Duodenal mucosa (tissue), 2 donors: ENCODE measurements at regions not wholly inside any gene's neighbourhood (a gene's known extent, or its start where the extent isn't known, plus 50 kb on each side); places are given as distances from the start of the nearest gene placed in this dataset.

Source experiments
- H3K27ac ChIP-seq: one replicate; pipeline ENCODE4 v1.7.0; 2013; ENCODE audit warnings: low read depth, low read length
- H3K27me3 ChIP-seq, 2 donors: one replicate each; pipeline ENCODE4 v1.7.0; 2013; ENCODE audit warnings: low read length in 2 of 2, control low read depth in 1 of 2; ENCODE audit not compliant: insufficient read depth in 2 of 2, control insufficient read depth in 1 of 2
- H3K36me3 ChIP-seq, 2 donors: one replicate each; pipeline ENCODE4 v1.7.0; 2013; ENCODE audit warnings: low read length in 2 of 2, control low read depth in 1 of 2; ENCODE audit not compliant: insufficient read depth in 2 of 2, control insufficient read depth in 1 of 2
- H3K4me1 ChIP-seq, 2 donors: one replicate each; pipeline ENCODE4 v1.7.0; 2013; ENCODE audit warnings: low read length in 2 of 2, control low read depth in 1 of 2; ENCODE audit not compliant: insufficient read depth in 2 of 2, control insufficient read depth in 1 of 2
- H3K4me3 ChIP-seq, 2 donors: one replicate each; pipeline ENCODE4 v1.7.0; 2013; ENCODE audit warnings: low read length in 2 of 2, low read depth in 1 of 2
- H3K9ac ChIP-seq, 2 donors: one replicate each; pipeline ENCODE4 v1.7.0; 2013; ENCODE audit warnings: low read length in 2 of 2, low read depth in 1 of 2
- H3K9me3 ChIP-seq, 2 donors: one replicate each; pipeline ENCODE4 v1.7.0; 2013; ENCODE audit warnings: low read length in 2 of 2, control low read depth in 1 of 2; ENCODE audit not compliant: control insufficient read depth in 1 of 2

DNA sequence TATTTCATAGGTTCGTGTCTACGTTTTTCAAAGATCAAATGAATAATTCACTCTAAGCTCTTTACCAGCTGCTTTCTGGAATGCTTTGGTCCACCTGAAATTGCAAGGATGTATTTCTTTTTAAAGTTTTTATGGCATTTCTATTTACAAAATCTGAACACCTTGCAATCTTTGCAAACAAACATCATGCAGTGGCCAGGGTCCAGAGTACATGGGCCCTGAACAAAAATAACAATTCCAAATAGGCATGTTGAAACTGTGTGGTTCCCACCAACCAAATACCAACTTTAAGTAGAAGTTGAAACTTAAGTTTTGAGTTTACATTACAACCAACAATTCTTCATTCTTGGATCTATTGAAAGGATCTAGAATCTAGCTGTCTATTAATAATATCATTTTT lies 180.1 kb upstream of the FTMT start:
- H3K4me1 ChIP-seq = no peaks in the 10 kb centered on the region
- H3K36me3 ChIP-seq = no peaks in the 10 kb centered on the region
- no peak overlapping the region for H3K9ac ChIP-seq
- H3K9me3 ChIP-seq = no peaks in the 10 kb centered on the region
- H3K27ac ChIP-seq = no peak overlapping the region
- no peaks in the 10 kb centered on the region for H3K27me3 ChIP-seq
- no peak overlapping the region for H3K4me3 ChIP-seq

DNA sequence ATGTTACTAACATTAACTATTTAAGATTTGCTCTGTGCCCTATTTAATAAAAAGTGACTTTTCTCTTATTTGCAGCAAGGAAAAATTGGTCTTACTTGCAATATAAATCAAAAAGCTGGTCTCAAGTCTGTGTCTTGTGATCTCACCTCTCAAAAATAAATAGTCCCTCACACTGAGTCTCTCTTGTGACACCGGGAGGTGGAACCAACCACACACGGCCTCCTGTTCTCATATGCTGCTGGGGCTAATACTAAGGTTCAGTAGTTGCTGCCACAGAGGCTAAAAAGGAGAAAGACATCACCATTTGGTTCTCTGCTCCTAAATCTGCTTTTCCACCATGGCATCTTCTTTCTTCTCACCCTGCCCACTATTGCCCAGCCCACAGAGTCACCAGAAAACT lies 175.8 kb upstream of the FTMT start:
- H3K9me3 ChIP-seq = no peaks in the 10 kb centered on the region
- no peaks in the 10 kb centered on the region for H3K27me3 ChIP-seq
- H3K27ac ChIP-seq = no peak overlapping the region
- no peaks in the 10 kb centered on the region for H3K4me1 ChIP-seq
- no peak overlapping the region for H3K4me3 ChIP-seq
- H3K9ac ChIP-seq = no peak overlapping the region
- H3K36me3 ChIP-seq = no peaks in the 10 kb centered on the region

- H3K27ac ChIP-seq = no peak overlapping the region
- no peak overlapping the region for H3K4me3 ChIP-seq
- H3K4me1 ChIP-seq = no peaks in the 10 kb centered on the region
- H3K9ac ChIP-seq = no peak overlapping the region
- no peaks in the 10 kb centered on the region for H3K9me3 ChIP-seq
- no peaks in the 10 kb centered on the region for H3K36me3 ChIP-seq
- H3K27me3 ChIP-seq = no peaks in the 10 kb centered on the region
Measured at GRCh38 chr5:121681229-121681855, 170.3 kb upstream of the FTMT start.

DNA sequence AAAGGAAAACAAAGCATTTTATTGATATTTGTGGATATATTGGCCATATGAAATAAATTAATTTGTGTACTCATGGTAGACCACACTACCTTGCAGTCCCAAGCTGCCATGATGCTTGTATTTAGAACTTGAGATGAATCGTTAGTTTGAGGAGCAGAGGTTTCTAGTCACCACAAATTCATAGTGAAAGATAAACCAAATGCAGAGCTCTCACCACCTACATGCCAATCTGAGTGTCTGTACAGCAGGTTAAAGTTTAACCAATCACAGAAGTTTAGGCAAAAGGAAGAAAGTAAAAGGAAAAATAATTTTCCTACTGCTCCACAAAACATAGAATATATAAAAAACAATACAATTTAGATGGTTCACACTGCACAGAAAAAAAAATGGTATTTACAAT lies 163.6 kb upstream of the FTMT start:
- Histone ChIP-seq H3K9ac (no peak overlapping the region), H3K36me3 (no peaks in the 10 kb centered on the region), H3K27ac (no peak overlapping the region), H3K4me1 (peaks cover 0 to 3% of the 10 kb centered on the region in 2 donors), H3K27me3 (no peaks in the 10 kb centered on the region), H3K4me3 (no peak overlapping the region), H3K9me3 (no peaks in the 10 kb centered on the region)

DNA sequence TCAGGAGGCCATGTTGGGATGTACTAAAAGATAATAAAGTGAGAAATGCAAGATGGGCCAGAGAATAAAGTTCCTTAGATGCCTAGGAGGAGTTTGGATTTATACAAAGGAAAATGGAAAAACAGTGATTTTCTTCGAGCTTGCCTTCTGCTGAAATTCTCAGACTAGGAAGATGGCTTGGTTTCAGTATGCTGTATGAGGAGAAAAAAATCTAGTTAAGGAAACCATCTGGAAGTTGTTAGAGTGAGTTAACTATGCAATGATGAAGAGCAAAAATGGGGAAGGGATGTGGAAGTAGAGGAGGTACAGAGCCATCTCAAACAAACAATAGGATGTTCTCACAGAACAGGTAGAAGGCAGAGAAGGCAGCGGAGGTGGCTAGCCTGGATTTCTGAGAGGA lies 162.9 kb upstream of the FTMT start:
- Histone ChIP-seq H3K4me3 (no peak overlapping the region), H3K36me3 (no peaks in the 10 kb centered on the region), H3K27ac (no peak overlapping the region), H3K4me1 (peaks cover 0 to 3% of the 10 kb centered on the region in 2 donors), H3K9me3 (no peaks in the 10 kb centered on the region), H3K27me3 (no peaks in the 10 kb centered on the region), H3K9ac (no peak overlapping the region)

GRCh38 chr5:121691478-121691877 lies 160.2 kb upstream of the FTMT start:
- no peaks in the 10 kb centered on the region for H3K36me3 ChIP-seq
- H3K9me3 ChIP-seq = no peaks in the 10 kb centered on the region
- no peak overlapping the region for H3K9ac ChIP-seq
- H3K27ac ChIP-seq = no peak overlapping the region
- peak overlapping the region in 1 of 2 donors; percentile 19 for H3K4me3 ChIP-seq
- H3K27me3 ChIP-seq = no peaks in the 10 kb centered on the region
- peaks cover 0 to 3% of the 10 kb centered on the region in 2 donors for H3K4me1 ChIP-seq

- Histone ChIP-seq H3K4me1 (peaks cover 0 to 3% of the 10 kb centered on the region in 2 donors), H3K9me3 (no peaks in the 10 kb centered on the region), H3K4me3 (no peak overlapping the region), H3K36me3 (no peaks in the 10 kb centered on the region), H3K27me3 (no peaks in the 10 kb centered on the region), H3K9ac (no peak overlapping the region), H3K27ac (no peak overlapping the region)
Measured at GRCh38 chr5:121692158-121692557, 159.5 kb upstream of the FTMT start.

GRCh38 chr5:121693864-121694263 lies 157.8 kb upstream of the FTMT start:
- no peak overlapping the region for H3K4me3 ChIP-seq

DNA sequence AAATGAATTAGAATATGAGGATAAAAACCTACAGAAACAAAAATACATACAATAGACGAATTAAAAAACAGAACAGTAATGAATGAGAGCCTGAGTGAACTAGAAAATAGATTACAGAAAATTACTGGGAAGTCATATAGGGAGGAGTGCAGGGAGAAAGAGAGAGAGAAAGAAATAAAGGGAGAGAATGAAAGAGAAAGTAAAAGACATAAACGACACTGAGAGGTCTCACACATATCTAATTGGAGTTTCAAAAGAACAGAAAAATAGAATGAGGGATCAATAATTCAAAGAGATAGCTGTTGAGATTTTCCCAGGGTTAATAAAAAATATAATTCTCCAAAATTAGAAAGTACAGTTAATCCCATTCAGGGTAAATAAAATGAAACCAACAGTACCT lies 156.4 kb upstream of the FTMT start:
- Histone ChIP-seq H3K27me3 (no peaks in the 10 kb centered on the region), H3K4me1 (peaks cover 0 to 3% of the 10 kb centered on the region in 2 donors), H3K36me3 (no peaks in the 10 kb centered on the region), H3K9me3 (no peaks in the 10 kb centered on the region), H3K9ac (no peak overlapping the region), H3K4me3 (no peak overlapping the region), H3K27ac (no peak overlapping the region)

More at GRCh38 chr5:121693864-121694263, 157.8 kb upstream of the FTMT start:
- H3K9ac ChIP-seq = no peak overlapping the region
- peaks cover 0 to 3% of the 10 kb centered on the region in 2 donors for H3K4me1 ChIP-seq
- H3K36me3 ChIP-seq = no peaks in the 10 kb centered on the region
- no peaks in the 10 kb centered on the region for H3K9me3 ChIP-seq
- no peak overlapping the region for H3K27ac ChIP-seq
- H3K27me3 ChIP-seq = no peaks in the 10 kb centered on the region

DNA sequence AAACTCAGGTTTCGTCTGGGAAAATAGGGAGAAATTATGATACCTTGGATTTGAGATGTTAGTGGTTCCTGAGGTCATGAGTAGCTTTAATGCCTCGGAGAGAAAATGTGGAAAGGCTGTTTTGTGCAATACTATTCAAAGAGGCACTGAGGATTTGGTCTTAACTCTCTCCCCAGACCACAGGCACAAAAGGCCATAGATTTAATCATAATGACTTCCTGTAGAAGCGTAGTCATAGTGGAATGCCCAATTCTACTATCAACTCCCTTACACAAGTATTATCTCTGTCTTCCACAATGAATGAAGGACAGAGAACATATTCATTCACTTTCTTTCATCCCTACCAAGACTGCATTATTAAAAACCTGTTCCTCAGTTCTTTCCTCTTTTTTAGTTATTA lies 153.0 kb upstream of the FTMT start:
- no peaks in the 10 kb centered on the region for H3K36me3 ChIP-seq
- no peaks in the 10 kb centered on the region for H3K4me1 ChIP-seq
- H3K27ac ChIP-seq = no peak overlapping the region
- H3K9ac ChIP-seq = no peak overlapping the region
- H3K9me3 ChIP-seq = no peaks in the 10 kb centered on the region
- H3K4me3 ChIP-seq = no peak overlapping the region
- no peaks in the 10 kb centered on the region for H3K27me3 ChIP-seq

- no peaks in the 10 kb centered on the region for H3K27me3 ChIP-seq
- H3K4me1 ChIP-seq = no peaks in the 10 kb centered on the region
- no peak overlapping the region for H3K4me3 ChIP-seq
Measured at GRCh38 chr5:121701731-121702130, 150.0 kb upstream of the FTMT start.

More at GRCh38 chr5:121701731-121702130, 150.0 kb upstream of the FTMT start:
- Histone ChIP-seq H3K9me3 (no peaks in the 10 kb centered on the region), H3K9ac (no peak overlapping the region), H3K27ac (no peak overlapping the region), H3K36me3 (no peaks in the 10 kb centered on the region)
